ENCODE measurements at regions not wholly inside any gene's neighbourhood (a gene's known extent, or its start where the extent isn't known, plus 50 kb on each side); places are given as distances from the start of the nearest gene placed in this dataset.

DNA sequence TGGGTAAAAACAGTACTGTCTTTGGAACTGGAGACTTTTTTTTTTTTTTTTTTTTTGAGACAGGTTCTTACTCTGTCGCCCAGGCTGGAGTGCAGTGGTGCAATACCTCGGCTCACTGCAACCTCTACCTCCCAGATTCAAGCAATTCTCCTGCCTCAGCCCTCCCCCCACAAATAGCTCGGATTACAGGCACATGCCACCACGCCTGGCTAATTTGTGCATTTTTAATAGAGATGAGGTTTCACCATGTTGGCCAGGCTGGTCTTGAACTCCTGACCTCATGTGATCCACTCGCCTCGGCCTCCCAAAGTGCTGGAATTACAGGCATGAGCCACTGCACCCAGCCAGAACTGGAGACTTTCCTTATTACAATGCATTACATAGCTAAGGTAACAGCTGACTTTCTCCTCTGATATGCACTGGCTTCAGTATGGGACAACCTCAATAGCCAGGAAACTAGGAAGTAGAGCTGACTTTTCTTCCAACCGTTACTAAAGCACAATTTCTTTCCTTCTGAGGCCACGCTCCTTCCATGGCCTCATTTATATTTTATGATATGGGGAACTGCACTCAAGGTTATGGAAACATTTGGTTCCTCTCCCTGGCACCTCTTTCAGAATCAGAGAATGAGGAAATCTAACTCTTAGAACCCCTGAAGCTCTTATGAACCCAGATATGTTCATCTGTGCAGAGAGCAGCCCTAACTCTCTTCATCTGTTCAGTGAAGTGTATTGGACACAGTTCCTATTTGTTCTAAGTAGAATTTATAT is 53.5 kb upstream of the FAM9B start:
- DNase-seq, result no peak

DNA sequence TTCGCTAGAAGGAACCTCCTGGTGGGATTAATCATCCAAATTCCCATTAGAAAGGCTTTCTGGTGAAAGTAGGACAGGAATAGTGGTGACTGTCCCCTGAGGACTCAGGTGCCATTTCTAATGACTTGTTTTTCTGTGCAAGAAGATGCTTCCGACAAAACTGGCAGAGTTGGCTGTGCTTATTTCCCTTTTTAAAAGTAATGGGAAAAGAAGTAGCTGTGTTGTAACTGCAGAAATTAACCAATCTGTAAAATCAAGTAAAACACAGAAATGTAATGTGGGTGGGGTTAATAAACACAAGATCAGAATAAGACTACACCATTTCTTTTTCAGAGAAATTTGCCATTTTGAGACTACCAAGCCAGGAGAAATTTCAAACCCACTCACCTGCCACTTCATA is 55.0 kb upstream of the FAM9B start:
- DNase-seq, result no peak

DNA sequence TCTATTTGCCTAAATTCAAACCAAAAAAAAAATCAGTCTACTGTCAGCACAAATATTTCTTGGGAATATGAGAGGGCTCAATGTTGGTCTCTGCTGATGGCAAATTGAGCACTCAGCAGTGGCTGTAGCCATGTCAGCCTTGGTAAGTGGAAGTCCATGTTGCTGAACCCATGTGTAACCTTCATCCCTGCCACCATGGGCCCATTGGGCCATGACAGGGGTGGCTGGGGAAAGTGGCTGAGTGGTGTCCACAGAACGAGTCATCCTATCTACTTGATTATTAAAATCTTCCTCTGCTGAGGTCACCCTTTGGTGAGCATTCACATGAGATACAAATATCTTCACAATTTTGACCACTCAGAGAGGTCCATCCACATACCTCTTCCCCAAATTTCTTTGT is 56.8 kb upstream of the FAM9B start:
- no peak for DNase-seq

DNA sequence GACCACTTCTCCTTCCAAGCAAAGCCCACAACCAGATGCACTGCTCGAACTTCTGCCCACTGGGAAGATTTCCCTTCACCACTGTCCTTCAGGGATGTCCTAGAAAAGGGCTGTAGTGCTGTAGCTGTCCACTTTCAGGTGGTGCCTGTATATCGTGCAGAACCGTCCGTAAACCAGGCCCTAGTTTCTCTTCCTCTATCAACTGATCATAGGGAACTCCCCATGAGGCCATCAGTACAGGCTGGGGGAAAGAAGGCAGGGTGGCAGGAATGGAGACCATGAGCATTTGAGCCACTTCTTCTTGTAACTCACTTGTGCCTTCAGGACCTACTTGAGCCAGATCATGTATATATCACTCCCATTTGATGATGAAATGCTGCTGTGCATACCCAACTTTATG is 57.3 kb upstream of the FAM9B start:
- no peak for DNase-seq

DNA sequence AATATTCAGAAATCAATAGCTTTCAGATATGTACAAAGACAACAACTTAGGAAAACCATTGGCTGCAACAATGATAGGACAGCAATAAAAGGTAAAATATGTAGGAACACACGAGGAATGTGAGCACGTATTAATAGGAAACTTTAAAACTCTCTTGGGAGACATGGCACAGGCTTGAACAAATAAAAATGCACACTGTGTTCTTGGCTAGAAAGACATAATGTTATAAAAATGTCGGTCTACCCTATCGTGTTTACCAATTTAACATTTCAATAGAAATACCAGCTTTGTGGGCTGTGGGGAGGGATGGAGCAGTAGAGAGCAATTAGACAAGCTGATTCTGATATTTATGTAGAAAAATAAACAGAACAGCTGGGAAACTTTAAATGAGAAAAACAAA is 69.0 kb upstream of the FAM9B start:
- no peak for DNase-seq

DNA sequence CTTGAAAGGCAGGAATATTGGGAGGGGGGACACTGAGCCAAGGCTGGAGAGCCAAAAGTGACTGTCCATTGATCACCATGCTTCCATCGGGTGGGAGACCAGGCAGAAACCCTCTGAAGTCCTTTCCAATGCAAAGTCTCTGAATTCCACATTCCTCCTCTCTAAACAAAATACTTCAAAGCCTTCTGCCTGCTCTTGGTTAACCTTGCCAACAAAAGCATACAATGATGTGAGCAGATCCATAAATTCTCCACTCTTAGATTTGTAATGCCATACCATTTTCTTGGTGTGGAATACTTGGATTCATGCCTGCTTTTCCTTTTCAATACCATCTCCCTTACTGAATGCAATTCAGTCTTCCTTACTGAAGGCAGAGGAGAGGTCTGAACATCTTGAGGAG is 74.1 kb upstream of the FAM9B start:
- no peak for DNase-seq

DNA sequence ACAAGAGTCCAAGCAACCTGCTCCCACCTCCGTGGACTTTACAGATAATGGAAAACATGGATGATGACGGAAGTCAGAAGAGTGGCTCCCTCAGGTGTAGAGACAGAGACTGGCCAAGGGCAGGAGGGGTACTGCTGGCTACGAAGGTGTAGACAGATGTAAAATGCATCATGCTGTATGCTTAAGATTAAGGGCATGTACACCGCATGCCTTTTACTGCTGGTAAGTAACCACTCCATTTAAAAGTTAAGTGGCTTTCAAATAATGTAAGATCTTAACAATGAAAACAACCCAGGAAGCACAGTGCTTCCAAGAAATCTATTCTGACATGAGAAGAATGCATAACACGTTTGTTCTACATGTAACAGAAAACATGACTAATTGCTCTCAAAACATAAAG is 76.9 kb upstream of the FAM9B start:
- no peak for DNase-seq

DNA sequence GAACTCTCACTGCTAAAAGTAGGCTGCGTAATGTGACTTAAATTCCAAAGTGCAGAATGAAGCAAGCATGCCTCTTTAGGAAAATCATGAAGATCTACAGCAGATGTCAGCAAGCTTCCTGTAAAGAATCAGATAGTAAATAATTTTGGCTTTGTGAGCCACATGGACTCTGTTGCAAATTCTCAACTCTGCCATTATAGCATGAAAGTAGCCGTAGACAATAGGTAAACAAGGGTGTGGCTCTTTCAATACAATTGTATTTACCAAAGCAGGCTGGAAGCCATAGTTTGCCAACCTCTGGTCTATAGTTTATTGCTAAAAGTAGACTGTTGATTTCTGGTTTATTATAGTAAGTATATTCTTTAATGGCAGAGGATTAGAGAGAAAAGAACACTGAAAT is 80.3 kb upstream of the FAM9B start:
- no peak for DNase-seq

DNA sequence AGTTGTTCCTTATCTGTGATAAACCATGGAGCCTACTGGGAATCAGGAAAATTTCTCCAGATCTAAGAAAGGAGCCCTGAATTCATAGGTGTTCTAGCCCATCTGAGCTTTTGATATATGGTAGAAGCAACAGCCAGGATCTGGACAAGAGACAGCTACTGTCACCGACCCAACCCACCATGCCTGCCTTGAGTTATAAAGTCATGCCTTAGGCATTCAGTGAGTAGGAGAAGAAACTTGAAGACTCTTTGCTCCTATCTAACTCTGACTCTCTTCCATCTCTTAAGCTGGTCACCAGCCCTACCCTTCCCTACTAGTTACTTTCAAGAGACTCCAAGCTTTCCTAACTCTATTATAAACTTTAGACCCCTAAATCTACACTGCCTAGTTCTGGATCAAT is 83.9 kb upstream of the FAM9B start:
- no peak for DNase-seq

DNA sequence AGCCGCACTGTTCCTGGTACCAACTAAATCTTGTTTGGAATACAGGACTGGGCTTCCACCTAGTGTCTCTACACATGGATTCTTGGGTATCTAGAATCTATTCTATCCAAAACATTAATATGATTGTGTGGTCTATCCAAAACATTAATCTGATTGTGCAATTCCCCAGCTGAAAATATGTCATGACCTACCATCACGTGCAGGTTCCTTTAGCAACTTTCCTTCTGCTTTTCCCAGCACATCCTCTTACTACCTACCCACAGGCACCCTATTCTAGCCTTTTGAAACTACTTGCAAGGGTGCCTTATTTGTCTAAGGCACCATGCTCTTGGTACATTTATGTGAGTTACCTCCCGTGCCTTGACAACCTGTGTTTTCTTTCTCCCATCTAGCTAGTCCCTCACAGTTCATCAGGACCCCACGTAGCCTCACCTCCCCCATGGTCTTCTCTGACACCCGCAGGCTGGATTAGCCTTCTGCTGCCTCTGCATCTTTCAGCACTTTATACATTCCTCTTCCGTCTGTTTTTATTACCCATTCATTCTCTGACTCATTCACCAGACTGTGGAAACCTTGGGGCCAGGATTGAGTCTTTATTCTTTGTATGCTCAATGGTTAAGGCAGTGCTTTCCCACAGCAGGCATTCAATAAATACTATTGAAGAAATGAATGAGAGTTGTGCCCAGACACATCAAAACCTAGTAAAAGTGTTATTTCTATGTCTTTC is 88.8 kb upstream of the FAM9B start:
- no peak for DNase-seq

DNA sequence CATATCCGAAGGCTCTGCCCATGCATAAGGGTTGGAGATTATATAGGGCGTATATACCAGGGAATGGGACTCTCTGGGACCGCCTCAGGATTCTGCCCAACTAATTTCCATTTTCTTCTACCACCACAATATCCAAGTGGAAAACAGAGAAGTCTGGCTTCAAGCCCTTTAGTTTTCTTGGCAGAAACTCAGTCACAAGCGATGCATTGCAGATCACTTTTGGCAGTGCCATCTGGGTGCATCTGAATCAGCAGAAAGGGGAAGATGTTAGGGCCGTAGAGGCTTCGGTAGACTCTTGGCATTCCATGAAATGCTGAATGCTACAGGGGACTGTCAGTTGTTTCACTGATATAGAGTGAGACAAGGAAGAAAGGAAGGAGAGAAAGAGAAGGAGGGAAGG is 94.1 kb upstream of the FAM9B start:
- no peak for DNase-seq

DNA sequence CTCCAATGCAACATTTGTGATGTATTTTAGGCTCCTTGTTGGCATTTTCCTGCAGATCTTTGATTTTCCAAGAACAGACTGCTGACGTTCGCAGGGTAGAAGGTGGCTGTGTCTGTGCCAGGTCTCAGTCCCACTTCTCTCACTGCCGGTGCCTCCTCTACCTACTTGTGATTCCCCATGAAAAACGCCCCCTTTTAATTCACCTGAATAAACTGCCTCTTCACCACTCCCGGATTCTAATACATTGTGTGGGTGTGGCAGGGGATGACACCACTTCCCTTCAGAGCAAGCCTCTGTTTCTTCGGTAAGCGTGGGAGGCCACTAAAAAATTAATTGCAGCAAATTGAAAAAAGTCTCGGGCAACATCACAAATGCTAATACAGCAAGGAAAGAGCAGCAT is 96.1 kb upstream of the FAM9B start:
- no peak for DNase-seq

DNA sequence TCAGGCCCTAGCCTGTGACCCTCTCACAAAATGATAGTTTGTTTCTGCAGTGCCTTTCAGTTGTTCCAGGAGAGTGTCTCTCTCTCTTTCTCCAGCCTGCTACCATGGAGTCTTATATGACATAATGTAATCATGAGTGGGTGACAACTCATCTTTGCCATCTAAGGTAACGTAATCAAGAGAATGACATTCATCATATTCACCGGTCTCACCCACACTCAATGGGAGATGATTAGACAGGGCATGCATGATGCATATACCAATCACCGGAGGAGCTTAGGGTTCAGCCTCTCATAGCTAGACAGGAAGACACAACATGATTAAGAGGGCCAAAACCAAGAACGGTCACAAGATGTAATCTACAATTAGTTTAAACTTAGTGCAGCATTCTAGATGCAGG is 97.1 kb upstream of the FAM9B start:
- DNase-seq, result no peak

DNA sequence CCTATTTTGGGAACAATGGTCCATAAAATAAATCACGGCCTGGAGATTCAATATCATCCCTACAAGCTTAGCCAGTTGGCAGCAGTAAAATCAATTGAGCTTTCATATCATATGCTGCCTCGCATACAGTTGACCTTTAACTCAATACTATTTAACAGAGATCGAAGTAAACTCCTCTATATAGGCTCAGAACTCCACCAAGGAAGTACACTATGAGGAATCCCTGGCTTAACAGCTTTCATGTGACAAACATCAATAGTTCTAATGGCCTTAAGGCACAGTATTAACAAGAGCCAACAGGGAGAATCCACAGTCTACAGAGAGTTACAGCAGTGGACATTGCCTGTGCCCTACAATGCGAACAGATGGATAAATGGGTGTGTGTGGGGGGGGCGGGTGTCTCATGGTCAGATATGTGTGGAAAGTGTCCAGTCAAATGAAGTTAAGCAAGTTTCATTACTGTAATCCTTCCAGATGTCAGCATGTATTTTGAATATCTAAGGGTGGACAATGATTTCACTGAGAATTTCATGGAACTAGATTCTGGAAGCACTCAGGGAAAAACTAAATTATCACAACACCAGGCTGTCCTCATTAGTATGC is 98.2 kb upstream of the FAM9B start:
- DNase-seq, result no peak

DNA sequence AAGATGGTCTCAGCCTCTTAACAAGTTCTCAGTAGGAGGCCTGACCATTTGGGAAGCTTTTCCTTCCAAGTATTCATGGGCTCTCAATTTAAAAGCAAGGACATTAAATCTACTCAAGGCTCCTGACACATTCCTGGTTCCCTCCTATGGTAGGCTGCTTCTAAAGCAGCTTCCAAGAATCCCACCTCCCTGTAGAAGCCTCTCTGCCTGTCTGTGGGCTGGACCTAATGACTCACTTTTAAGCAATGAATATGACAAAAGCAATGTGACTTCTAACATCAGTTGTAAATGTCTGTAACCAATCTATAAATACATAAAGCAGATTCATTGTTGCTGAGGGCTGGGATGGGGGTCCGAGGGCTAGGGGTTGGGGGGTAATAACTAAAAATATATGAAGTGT is 99.5 kb upstream of the FAM9B start:
- no peak for DNase-seq

DNA sequence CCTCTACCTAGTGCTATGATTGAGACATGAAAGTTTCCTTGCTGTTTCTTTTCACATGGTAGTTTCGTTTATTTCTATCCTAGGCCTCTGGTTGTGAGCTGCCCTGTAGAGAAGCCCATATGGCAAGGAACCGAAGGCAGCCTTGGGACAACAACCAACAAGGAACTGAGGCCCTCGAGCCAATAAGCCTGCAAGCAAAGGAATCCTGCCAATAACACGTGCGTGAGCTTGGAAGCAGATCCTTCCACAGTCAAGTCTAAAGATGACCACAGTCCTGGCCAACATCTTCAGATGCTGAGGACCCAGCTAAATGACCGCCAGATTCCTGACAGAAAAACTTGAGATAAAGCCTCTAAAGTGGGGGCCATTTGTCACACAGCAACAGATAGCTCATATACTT is 100.4 kb upstream of the FAM9B start:
- no peak for DNase-seq

DNA sequence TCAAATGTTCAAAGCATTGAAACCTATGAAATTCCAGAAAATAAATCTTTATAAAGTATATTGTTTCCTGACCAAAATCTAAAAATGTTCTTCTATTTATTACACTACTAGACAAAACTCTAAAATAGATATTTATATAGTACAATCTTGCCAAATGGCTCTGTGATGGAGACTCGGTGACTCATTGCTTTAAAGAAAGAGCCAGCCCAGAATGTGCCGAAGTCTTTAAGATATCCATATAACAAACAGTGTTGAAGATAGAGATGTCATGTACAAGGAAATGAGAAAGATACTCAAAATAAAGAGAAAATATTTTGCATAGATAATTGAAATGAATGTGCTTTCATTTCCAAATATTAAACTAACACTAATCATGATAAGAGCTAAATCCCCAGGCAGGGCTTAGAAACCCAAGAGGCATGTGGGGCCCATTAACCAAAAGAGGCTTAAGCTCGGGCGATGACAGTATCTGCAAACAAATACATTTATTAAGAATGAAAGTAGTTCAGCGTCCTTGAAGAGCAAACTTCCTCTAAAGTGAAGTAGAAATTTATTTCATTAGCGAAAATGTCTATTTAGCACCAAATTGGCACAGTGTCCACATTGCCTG is 102.1 kb upstream of the FAM9B start:
- no peak for DNase-seq

DNA sequence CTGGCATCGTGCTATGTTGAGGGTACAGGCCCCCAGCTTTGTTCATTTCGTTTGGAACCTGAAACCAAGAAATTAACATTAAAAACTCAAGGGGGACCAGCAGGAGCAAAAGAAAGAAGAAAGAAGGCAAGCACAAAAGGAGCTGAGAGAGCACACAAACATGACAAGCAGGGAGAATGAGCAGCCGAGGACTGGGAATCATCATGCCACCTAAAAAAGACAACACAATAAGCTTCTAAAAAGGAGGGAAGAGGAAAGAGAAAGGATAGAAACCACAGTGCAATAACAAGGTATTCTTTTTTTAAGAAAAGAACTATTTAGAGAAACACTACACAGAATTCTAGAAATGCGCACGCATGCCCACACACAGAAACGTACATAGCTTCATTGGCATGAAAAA is 103.2 kb upstream of the FAM9B start:
- no peak for DNase-seq

DNA sequence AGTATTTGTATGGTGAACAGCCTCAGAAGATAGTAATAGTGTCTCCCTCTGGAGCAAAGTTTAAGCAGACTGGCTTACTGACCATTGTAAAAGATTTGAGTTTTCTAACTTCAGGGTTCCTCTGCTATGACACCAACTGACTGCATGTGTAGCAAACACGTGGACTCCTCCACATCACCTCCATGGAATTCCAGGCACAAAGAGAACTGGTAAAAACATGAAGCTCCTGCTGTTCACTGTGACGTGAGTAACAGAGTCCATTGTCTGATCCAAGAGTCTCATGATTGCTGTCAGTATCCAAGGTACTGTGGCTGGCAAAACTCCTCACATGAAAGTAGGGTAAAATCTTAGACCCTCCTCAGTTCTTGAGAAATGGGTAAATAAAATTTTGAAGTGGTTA is 107.6 kb upstream of the FAM9B start:
- DNase-seq, result no peak

DNA sequence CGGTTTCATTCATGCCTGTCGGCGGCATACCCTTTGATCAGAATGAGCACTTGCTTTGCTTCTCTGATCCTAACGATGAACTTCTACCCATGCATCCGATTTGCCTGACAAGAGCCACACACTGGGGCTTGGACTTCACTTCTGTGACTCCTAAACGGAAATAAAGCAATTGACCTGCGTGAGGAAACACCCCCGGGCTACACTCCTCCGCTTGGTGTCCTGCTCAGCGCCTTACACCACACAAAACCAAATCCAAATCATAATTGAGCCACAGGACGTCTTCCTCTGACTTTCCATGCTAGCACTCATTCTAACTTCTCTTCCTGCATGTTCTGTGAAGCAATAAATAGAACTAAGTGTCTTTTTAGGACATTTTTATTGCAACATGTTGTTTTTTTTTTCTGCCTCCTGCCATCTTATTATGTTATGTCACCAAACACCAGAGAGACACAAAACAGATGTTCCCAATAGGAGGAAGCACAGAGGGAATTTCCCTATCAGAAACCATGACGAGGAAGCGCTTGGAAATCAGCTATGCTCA is 110.8 kb upstream of the FAM9B start:
- no peak for DNase-seq

DNA sequence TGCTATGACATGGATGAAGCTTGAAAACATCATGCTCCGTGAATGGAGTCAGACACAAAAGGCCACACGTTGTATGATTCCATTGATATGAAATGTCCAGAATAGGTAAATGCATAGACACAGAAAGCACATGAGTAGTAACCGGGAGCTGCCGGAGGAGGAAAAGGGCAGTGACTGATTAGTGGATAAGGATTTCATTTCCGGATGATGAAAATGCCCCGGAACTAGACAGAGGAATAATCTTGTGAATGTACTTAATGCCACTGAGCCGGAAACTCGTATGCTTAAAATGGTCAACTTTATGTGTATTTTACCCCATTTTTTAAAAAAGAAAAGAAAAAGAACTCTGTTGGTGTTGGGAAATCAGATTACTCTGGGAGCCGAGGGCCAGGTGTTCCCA is 112.7 kb upstream of the FAM9B start:
- no peak for DNase-seq

DNA sequence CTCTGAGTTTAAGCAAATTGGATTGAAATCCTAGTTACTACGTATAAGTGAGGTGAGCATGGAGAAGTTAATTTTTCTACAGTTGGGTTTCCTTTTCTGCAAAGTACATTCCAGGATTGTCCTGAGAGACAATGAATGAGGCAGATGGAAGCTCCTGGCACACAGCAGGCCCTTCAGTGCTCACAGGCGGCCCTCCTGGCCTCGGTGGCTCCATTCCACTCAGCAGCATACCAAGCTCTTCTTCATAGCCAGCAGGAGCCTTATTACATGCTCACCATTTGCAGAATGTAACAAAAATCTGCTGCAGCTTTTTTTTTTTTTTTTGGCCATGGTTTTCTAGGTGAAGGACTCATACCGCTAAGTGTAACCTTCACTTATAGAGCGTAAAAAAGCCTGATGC is 113.2 kb upstream of the FAM9B start:
- no peak for DNase-seq

DNA sequence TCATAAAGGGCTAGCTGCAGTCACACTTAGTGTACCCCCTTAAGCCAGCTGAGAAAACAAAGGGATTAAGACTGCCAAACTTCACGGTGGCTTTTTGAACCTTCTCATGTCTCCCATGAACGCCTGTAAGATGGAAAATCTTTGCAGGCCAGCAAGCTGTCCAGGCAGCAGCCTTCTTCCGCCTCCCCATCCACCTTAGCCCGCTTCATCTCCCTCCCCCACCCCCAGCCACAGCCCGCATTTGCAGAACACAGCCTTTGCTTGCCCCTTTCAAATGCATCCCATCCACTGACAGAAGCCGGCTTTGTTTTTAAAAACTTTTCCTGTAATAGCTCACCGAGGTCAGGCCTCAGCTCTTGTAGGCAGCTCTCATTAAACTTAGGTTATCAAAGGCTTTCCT is 113.8 kb upstream of the FAM9B start:
- DNase-seq, result no peak

Measured in OCI-M1 (cell line).